ENCODE measurements at regions not wholly inside any gene's neighbourhood (a gene's known extent, or its start where the extent isn't known, plus 50 kb on each side); places are given as distances from the start of the nearest gene placed in this dataset.

DNA sequence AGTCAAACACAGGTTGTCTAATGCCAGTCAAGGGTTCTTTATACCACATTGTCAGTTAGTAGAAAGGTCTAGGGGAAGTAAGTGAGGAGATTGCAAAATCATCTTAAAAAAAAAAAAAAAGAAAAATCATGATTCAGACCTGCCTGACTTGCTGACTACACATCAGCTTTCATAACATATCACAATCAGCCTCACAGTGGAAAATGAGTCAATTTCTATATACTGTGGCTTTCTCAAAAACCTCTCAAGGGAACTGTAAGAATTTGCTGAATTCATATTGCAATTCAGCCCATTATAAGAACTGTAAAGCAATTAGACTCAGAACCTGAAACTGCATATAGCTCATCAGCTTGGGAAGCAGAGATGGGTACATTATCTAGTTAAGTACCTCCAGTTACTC lies 75.3 kb upstream of the GPC6 start:
- H3K27ac Mint-ChIP-seq: no peak overlapping the region
- no peak for DNase-seq
- H3K9me3 Mint-ChIP-seq: peaks cover 1% of the 10 kb centered on the region
- no peaks in the 10 kb centered on the region for H3K4me1 Mint-ChIP-seq (ENCODE audit: low read depth)
- H3K27me3 Mint-ChIP-seq (ENCODE audit: low read depth): peaks cover 3% of the 10 kb centered on the region
- CTCF ChIA-PET: no interaction called here
- H3K36me3 Mint-ChIP-seq (ENCODE audit: low read depth): no peaks in the 10 kb centered on the region
- no peak overlapping the region for H3K4me3 Mint-ChIP-seq
- intact Hi-C loops (cut with micrococcal nuclease): loop anchor here (1.0 to 2.0 kb wide), 2 partner anchors 644 to 1268 kb away; no protein-coding TSS in a partner anchor

DNA sequence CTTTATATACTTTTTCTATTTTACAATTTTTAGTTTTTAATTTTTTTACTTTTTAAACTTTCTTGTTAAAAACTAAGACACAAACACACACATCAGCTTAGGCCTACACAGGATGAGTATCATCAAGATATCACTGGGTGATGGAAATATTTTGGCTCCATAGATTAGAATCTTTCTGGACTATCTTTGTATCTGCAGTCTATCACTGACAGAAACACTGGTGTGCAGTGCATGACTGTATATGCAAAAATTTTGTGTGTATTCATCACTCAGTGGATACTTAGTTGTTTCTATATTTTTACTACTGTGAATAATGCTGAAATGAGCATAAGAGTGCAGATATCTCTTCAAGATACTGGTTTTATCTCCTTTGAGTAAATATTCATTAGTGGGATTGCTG lies 68.0 kb upstream of the GPC6 start:
- Mint-ChIP-seq H3K36me3 (ENCODE audit: low read depth) (no peaks in the 10 kb centered on the region), H3K4me1 (ENCODE audit: low read depth) (no peaks in the 10 kb centered on the region), H3K9me3 (peaks cover 3% of the 10 kb centered on the region), H3K4me3 (no peak overlapping the region), H3K27ac (no peak overlapping the region), H3K27me3 (ENCODE audit: low read depth) (no peaks in the 10 kb centered on the region)
- CTCF ChIA-PET: no interaction called here
- intact Hi-C loops (cut with micrococcal nuclease): no loop called here
- no peak for DNase-seq

DNA sequence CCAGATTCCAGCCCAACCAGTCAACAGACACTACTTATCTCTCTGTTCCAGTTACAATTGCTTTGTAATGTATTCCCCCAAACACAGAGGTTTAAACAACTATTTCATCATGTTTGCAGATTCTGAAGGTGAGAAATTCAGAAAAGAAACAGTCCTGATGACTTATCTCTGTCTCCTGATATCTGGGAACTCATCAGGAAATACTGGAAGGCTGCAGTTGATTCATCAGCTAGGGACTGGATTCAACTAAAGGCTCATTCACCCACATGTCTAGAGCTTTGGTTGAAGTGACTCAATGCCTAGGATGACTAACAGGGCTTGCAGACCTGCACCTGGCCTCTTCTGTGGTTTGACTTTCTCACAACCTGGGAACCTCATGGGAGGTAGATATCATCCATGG lies 56.6 kb upstream of the GPC6 start:
- CTCF ChIA-PET: no interaction called here

DNA sequence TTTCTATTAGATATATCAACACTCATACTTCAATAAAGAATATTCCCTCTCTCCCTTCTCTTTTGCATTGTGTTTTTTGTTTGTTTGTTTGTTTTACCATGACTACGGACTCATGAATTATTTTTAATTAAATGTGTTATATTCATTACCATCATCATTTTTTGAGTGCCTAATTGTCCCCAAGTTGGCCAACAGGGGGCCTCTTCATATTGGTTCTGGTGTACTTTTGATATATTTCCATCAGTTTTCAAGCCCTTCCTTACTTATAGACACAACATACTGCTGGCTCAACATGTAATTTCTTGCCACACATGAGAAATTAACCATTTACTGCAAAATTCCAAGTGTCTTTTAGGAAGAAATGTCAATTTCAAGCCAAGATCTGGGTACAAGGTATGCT lies 54.5 kb upstream of the GPC6 start:
- H3K27me3 Mint-ChIP-seq (ENCODE audit: low read depth): no peaks in the 10 kb centered on the region
- peaks cover 1% of the 10 kb centered on the region for H3K9me3 Mint-ChIP-seq
- DNase-seq: no peak
- CTCF ChIA-PET: no interaction called here
- H3K36me3 Mint-ChIP-seq (ENCODE audit: low read depth): no peaks in the 10 kb centered on the region
- H3K4me3 Mint-ChIP-seq: no peak overlapping the region
- intact Hi-C loops (cut with micrococcal nuclease): no loop called here
- H3K27ac Mint-ChIP-seq: no peak overlapping the region
- H3K4me1 Mint-ChIP-seq (ENCODE audit: low read depth): no peaks in the 10 kb centered on the region

More for the DNA sequence above, 56.6 kb upstream of the GPC6 start:
- H3K9me3 Mint-ChIP-seq: no peaks in the 10 kb centered on the region
- H3K4me1 Mint-ChIP-seq (ENCODE audit: low read depth): no peaks in the 10 kb centered on the region
- peak; percentile 4 for DNase-seq
- H3K27ac Mint-ChIP-seq: no peak overlapping the region
- H3K4me3 Mint-ChIP-seq: no peak overlapping the region
- intact Hi-C loops (cut with micrococcal nuclease): no loop called here
- no peaks in the 10 kb centered on the region for H3K36me3 Mint-ChIP-seq (ENCODE audit: low read depth)
- H3K27me3 Mint-ChIP-seq (ENCODE audit: low read depth): no peaks in the 10 kb centered on the region

DNA sequence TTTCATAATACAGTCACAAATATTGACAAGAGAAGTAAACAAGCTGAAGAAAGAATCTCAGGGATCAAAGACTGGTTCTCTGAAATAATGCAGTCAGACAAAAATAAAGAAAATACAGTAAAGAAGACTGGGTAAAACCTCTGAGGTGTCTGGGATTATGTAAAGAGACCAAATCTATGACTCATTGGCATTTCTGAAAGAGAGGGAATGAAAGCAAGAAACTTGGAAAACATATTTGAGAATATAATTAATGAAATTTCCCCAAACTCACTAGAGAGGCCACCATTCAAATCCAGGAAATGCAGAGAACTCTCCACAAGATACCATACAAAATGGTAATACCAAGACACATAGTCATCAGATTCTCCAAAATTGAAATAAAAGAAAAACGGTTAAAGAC lies 53.0 kb upstream of the GPC6 start:
- no peak overlapping the region for H3K4me3 Mint-ChIP-seq

DNA sequence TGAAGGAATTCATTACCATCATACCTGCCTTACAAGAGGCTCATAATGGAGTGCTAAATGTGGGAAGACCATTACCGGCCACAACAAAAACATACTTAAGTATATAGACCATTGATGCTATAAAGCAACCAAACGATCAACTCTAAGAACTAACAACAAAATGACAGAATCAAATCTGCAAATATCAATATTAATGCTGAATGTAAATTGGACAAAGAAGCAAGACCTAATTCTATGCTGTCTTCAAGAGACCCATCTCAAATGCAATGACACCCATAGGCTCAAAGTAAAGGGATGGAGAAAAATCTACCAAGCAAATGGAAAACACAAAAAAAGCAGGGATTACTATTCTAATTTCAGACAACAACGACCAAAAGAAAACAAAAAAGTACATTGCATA lies 52.3 kb upstream of the GPC6 start:
- Mint-ChIP-seq H3K27ac (no peak overlapping the region), H3K4me3 (no peak overlapping the region), H3K4me1 (ENCODE audit: low read depth) (no peaks in the 10 kb centered on the region), H3K27me3 (ENCODE audit: low read depth) (no peaks in the 10 kb centered on the region), H3K9me3 (peaks cover 1% of the 10 kb centered on the region), H3K36me3 (ENCODE audit: low read depth) (no peaks in the 10 kb centered on the region)
- no peak for DNase-seq
- CTCF ChIA-PET: no interaction called here
- intact Hi-C loops (cut with micrococcal nuclease): no loop called here

More for the DNA sequence above, 53.0 kb upstream of the GPC6 start:
- CTCF ChIA-PET: no interaction called here
- Mint-ChIP-seq H3K27me3 (ENCODE audit: low read depth) (no peaks in the 10 kb centered on the region), H3K27ac (no peak overlapping the region), H3K36me3 (ENCODE audit: low read depth) (no peaks in the 10 kb centered on the region), H3K4me1 (ENCODE audit: low read depth) (no peaks in the 10 kb centered on the region), H3K9me3 (peaks cover 1% of the 10 kb centered on the region)
- no peak for DNase-seq
- intact Hi-C loops (cut with micrococcal nuclease): no loop called here

Measured in activated naive CD4-positive, alpha-beta T cell treated with anti-CD3 and anti-CD28 coated beads for 36 hours (primary cell).